ENCODE measurements at regions not wholly inside any gene's neighbourhood (a gene's known extent, or its start where the extent isn't known, plus 50 kb on each side); places are given as distances from the start of the nearest gene placed in this dataset.
"Not testable (repeated sequence)": the region's sequence is repeated elsewhere in the genome, so short reads cannot be mapped to it uniquely, and the experiment has no call there.

DNA sequence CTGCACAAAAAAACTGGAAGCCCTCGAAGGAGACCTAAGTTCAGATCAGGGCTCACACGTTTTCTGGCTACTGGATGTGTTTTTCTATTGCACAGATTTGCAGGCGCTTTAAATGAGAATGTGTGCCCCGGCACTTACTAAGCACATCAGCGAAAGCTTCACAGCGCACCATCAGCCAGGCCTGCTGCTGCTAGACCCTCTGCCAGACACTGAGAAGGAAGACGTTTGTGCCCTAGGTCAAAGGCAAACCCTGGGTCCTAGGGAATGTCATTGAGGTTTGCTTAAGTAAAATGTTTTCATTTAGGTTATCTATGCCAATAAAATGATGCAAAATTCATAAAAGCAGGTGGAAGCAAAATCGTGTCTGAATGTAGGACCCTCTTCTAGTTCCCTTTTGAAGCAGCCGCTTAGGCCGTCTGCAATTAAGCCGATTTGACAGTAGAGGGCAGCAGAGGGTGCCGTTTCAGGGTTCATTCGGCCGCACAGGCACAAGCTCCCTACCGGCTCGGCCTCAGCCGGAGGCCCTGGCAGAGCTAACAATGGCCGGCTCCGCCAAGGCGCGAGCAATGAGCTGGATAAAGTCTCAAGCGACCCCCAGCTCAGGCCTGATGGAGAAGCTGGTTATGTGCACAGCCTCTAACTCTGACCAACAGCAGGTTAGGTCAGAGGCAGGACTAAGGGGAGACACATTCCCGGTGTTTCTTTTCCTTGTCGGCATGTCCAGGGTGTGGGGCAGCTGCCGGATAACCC lies 107.2 kb upstream of the FOXA2 start:
- TF ChIP-seq, protein P1, sequence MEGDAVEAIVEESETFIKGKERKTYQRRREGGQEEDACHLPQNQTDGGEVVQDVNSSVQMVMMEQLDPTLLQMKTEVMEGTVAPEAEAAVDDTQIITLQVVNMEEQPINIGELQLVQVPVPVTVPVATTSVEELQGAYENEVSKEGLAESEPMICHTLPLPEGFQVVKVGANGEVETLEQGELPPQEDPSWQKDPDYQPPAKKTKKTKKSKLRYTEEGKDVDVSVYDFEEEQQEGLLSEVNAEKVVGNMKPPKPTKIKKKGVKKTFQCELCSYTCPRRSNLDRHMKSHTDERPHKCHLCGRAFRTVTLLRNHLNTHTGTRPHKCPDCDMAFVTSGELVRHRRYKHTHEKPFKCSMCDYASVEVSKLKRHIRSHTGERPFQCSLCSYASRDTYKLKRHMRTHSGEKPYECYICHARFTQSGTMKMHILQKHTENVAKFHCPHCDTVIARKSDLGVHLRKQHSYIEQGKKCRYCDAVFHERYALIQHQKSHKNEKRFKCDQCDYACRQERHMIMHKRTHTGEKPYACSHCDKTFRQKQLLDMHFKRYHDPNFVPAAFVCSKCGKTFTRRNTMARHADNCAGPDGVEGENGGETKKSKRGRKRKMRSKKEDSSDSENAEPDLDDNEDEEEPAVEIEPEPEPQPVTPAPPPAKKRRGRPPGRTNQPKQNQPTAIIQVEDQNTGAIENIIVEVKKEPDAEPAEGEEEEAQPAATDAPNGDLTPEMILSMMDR (IDR thresholded peaks at IDR 0.05; ENCODE audit: insufficient read depth, low read length, poor library complexity, severe bottlenecking): peak; percentile 87
- H3K4me3 ChIP-seq (replicated peaks; ENCODE audit: low read depth, low read length): no peak overlapping the region
- no peaks in the 10 kb centered on the region for H3K27me3 ChIP-seq (replicated peaks; ENCODE audit: control insufficient read depth, insufficient read depth, low read length)
- H3K36me3 ChIP-seq (ENCODE audit: control insufficient read depth, insufficient read depth, low read length): no peaks in the 10 kb centered on the region
- DNase-seq (ENCODE audit: extremely low read depth, insufficient read length): peak; percentile 38

DNA sequence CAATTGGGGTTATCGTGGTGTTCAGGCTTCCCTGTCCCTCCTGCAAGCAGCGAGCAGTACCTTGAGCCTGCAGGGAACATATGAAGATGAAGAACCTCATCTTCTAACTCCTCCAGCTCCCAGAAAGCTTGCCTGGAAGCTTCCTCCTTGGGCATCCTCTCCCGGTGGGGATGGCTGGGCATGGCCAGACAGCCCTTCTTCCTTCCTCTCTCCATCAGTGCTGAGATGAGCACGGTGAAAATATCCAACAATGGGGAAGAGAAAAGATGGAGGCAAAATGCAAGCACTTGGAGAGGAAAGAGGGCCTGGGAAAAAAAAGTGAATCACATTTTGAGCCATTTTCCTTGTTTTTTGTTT lies 107.7 kb upstream of the FOXA2 start:
- Histone ChIP-seq H3K36me3 (ENCODE audit: control insufficient read depth, insufficient read depth, low read length) (no peaks in the 10 kb centered on the region), H3K4me3 (replicated peaks; ENCODE audit: low read depth, low read length) (no peak overlapping the region), H3K27me3 (replicated peaks; ENCODE audit: control insufficient read depth, insufficient read depth, low read length) (no peaks in the 10 kb centered on the region)
- no peak for DNase-seq (ENCODE audit: extremely low read depth, insufficient read length)
- TF ChIP-seq, protein P1 (IDR thresholded peaks at IDR 0.05; ENCODE audit: insufficient read depth, low read length, poor library complexity, severe bottlenecking): no peak

DNA sequence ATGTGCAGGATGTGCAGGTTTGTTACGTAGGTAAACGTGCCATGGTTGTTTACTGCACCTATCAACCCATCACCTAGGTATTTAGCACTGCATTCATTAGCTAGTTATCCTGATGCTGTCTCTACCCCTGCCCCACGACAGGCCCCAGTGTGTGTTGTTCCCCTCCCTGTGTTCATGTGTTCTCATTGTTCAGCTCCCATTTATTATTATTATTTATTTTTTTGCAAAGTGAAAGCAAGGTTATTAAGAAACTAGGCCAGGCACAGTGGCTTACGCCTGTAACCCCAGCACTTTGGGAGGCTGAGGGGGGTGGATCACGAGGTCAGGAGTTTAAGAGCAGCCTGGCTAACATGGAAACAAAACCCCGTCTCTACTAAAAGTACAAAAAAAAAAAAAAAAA lies 108.2 kb upstream of the FOXA2 start:
- H3K36me3 ChIP-seq (ENCODE audit: control insufficient read depth, insufficient read depth, low read length); DNase-seq (ENCODE audit: extremely low read depth, insufficient read length); H3K27me3 ChIP-seq (replicated peaks; ENCODE audit: control insufficient read depth, insufficient read depth, low read length); H3K4me3 ChIP-seq (replicated peaks; ENCODE audit: low read depth, low read length): not testable (repeated sequence)

DNA sequence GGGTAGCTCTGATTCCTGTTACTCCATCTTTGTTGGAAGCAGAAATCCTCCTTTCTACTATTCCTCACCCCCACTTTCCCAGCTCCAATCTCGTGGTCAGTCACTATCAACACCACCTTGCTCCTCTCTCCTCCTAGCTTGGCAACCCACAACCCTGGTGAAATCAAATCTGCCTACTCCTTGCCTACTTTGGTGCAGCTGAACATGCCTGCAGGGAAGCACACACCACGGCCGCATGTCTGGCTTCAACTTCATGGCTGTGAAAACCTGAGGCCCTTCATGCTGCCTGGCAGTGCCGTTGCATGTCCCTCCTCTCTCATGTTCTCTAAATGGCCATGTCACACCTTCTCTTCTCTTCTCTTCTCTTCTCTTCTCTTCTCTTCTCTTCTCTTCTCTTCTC lies 112.4 kb upstream of the FOXA2 start:
- no peaks in the 10 kb centered on the region for H3K36me3 ChIP-seq (ENCODE audit: control insufficient read depth, insufficient read depth, low read length)
- no peak for DNase-seq (ENCODE audit: extremely low read depth, insufficient read length)
- TF ChIP-seq, protein P1 (IDR thresholded peaks at IDR 0.05; ENCODE audit: insufficient read depth, low read length, poor library complexity, severe bottlenecking): no peak
- H3K27me3 ChIP-seq (replicated peaks; ENCODE audit: control insufficient read depth, insufficient read depth, low read length): no peaks in the 10 kb centered on the region; the same call in 1 of the 2 replicates
- H3K4me3 ChIP-seq (replicated peaks; ENCODE audit: low read depth, low read length): no peak overlapping the region

DNA sequence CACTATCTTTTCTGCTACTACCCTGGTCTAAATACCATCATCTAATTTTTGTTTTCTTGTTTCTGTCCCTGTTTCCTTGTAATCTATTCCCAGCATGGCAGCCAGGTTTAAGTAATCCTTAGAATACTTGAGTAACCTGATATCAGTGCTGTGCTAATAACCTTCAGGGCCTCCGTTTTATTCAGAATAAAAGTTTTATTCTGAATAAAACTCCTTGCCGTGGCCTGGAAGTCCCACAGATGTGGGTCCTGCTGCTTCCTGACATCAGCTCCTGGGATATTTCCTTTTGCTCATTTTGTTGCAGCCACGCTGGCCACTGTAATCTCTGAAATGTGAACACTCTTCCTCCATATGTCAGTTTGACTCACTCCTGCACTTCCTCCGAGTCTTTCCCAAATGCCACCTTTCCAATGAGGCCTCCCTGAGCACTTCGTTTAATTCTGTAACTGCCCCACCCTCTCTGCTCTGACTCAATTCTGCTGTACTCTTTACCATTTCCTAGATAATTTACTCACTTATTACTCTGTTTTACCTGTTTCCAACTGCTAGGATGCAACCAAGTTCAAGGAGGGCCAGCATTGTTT lies 114.0 kb upstream of the FOXA2 start:
- no peak overlapping the region for H3K4me3 ChIP-seq (replicated peaks; ENCODE audit: low read depth, low read length)
- DNase-seq (ENCODE audit: extremely low read depth, insufficient read length): no peak
- H3K27me3 ChIP-seq (replicated peaks; ENCODE audit: control insufficient read depth, insufficient read depth, low read length): no peaks in the 10 kb centered on the region; the same call in 1 of the 2 replicates
- H3K36me3 ChIP-seq (ENCODE audit: control insufficient read depth, insufficient read depth, low read length): no peaks in the 10 kb centered on the region
- TF ChIP-seq, protein P1 (IDR thresholded peaks at IDR 0.05; ENCODE audit: insufficient read depth, low read length, poor library complexity, severe bottlenecking): no peak

DNA sequence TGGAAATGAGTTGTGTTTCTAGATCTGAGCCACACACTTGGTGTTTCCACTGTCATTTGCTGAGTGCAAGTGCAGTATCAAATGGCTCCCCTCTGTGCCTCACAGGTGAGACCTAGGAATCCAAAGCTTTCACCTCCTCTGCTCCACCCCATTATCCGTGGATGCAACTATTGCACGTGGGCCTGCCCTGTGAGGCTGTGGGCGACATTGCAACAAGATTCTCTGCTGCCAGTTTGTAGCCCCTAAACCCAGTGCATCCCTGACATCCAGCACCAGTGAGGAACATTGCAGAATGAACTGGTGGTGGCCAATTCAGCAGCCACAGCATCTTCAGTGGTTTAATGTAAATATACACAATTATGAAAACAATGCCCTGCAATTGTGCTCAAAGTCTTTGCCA lies 115.0 kb upstream of the FOXA2 start:
- no peaks in the 10 kb centered on the region; the same call in 1 of the 2 replicates for H3K27me3 ChIP-seq (replicated peaks; ENCODE audit: control insufficient read depth, insufficient read depth, low read length)
- DNase-seq (ENCODE audit: extremely low read depth, insufficient read length): no peak
- H3K4me3 ChIP-seq (replicated peaks; ENCODE audit: low read depth, low read length): no peak overlapping the region
- H3K36me3 ChIP-seq (ENCODE audit: control insufficient read depth, insufficient read depth, low read length): no peaks in the 10 kb centered on the region
- TF ChIP-seq, protein P1 (IDR thresholded peaks at IDR 0.05; ENCODE audit: insufficient read depth, low read length, poor library complexity, severe bottlenecking): no peak

Data from GM06990 (cell line).